Heart left ventricle (tissue), 13 donors: ENCODE measurements at regions not wholly inside any gene's neighbourhood (a gene's known extent, or its start where the extent isn't known, plus 50 kb on each side); places are given as distances from the start of the nearest gene placed in this dataset.

Source experiments
- POLR2A ChIP-seq, 2 donors: fragments of 450-650 bp; IDR thresholded peaks; one replicate each; pipeline ENCODE4 v1.6.1; 2017; ENCODE audit warnings: antibody characterized with exemption in 2 of 2, mild to moderate bottlenecking in 2 of 2, moderate library complexity in 2 of 2
- TF ChIP-seq, protein P1 (sequence below), 12 donors: fragments of 200-600 bp; sonication (generic) in 4 of 12; IDR thresholded peaks; one replicate each; pipeline versions ENCODE4 v1.5.0 to v1.8.0; 2018 to 2022; ENCODE audit warnings: antibody characterized with exemption in 12 of 12, mild to moderate bottlenecking in 5 of 12
- donor health status: ischemic (EF 13 %, LVEDD 7.1; RV severe dilation, severe dysfunction).
- donor health status: DM: no; HTN: yes; CAD: no.
- donor health status: DM: no; HTN: no; CAD: no.
- donor health status: ischemic (EF 25% LVEDD 6.9; RV normal size, moderate dysfunction).
- donor health status: ischemic (EF 25% LVEDD 5.7; RV mildly dilated, moderate dysfunction).
- donor health status: ischemic (EF 35%, LVEDD 5.7; RV mildly dilated, moderate dysfunction).
- donor health status: nonischemic (EF 11% LVEDD 7.7; RV severe dilation, severe dysfunction).
- donor health status: DM: yes; HTN: yes; CAD: no.
- donor health status: PGD.
- donor health status: ischemic (EF 29% LVEDD 5.4; RV normal size, mild dysfunction).
- donor health status: nonischemic (EF 23%, LVEDD 6.1; RV moderate dilation, normal function).

DNA sequence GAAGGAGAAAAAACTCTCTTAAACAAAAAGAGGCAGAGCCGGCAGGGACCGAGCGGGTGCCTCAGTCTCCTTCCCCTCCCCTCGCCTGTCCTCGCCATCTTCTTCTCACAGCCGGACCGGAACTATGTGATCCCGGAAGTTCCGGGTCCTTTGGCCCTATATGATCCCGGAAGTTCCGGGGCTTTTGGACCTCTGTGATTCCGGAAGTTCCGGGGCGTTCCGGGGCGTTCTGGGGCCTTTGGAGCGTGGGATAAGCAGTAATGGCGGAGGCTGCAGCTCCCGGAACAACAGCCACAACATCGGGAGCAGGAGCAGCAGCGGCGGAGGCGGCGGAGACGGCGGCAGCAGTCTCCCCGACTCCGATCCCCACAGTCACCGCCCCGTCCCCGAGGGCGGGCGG, 98.9 kb upstream of the MED14 start:
- TF ChIP-seq, protein P1, sequence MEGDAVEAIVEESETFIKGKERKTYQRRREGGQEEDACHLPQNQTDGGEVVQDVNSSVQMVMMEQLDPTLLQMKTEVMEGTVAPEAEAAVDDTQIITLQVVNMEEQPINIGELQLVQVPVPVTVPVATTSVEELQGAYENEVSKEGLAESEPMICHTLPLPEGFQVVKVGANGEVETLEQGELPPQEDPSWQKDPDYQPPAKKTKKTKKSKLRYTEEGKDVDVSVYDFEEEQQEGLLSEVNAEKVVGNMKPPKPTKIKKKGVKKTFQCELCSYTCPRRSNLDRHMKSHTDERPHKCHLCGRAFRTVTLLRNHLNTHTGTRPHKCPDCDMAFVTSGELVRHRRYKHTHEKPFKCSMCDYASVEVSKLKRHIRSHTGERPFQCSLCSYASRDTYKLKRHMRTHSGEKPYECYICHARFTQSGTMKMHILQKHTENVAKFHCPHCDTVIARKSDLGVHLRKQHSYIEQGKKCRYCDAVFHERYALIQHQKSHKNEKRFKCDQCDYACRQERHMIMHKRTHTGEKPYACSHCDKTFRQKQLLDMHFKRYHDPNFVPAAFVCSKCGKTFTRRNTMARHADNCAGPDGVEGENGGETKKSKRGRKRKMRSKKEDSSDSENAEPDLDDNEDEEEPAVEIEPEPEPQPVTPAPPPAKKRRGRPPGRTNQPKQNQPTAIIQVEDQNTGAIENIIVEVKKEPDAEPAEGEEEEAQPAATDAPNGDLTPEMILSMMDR (IDR thresholded peaks at IDR 0.05): no peak
- TF ChIP-seq POLR2A (IDR thresholded peaks at IDR 0.05): no peak
